GM12892 (cell line): ENCODE measurements at regions not wholly inside any gene's neighbourhood (a gene's known extent, or its start where the extent isn't known, plus 50 kb on each side); places are given as distances from the start of the nearest gene placed in this dataset.

Experiments used
- POLR2A ChIP-seq: IDR thresholded peaks from 2 replicates; pipeline ENCODE4 v1.6.1; 2011; ENCODE audit warnings: low read depth, low read length, control low read depth
- POLR2AphosphoS5 ChIP-seq: IDR thresholded peaks from 2 replicates; pipeline ENCODE4 v1.6.1; 2011; ENCODE audit warnings: low read depth, low read length, control low read depth
- TAF1 ChIP-seq: IDR thresholded peaks from 2 replicates; pipeline ENCODE4 v1.6.1; 2011; ENCODE audit warnings: low read depth, mild to moderate bottlenecking, control low read depth, low read length, borderline replicate concordance

DNA sequence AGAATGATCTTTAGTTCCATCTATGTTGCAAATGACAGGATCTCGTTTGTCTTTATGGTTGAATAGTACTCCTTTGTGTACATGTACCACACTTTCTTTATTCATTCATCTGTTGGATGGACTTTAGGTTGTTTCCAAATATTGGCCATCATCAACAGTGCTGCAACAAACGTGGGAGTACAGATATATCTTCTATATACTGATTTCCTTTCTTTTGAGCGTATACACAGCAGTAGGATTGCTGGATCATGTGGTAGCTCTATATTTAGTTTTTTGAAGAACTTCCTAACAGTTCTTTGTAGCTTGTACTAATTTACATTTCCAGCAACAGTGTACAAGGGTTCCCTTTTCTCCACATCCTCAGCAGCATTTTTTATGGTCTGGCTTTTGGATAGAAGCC, 407.5 kb upstream of the ANO5 start:
- TF ChIP-seq POLR2A (no peak), POLR2AphosphoS5 (no peak), TAF1 (no peak)
